Psoas muscle (tissue), 7 donors: ENCODE measurements at regions not wholly inside any gene's neighbourhood (a gene's known extent, or its start where the extent isn't known, plus 50 kb on each side); places are given as distances from the start of the nearest gene placed in this dataset.

ENCODE experiments used
- ATAC-seq, 4 donors: fragments of 200-7000 bp; cut with Tn5 transposase; one replicate each; pipeline ENCODE4 v1.9.1; 2020; ENCODE audit warnings: moderate library complexity in 3 of 4, mild to moderate bottlenecking in 2 of 4
- DNase-seq, 2 donors: peaks; one replicate each; pipeline ENCODE4 v3.0.0-alpha.2; 2020
- H3K27ac ChIP-seq: fragments of 200-600 bp; one replicate; pipeline ENCODE4 v1.8.0; 2022
- H3K27me3 ChIP-seq, 3 donors: fragments of 200-600 bp in 1 of 3; one replicate each; pipeline versions ENCODE4 v1.6.1 to v1.8.0; 2013 to 2022; ENCODE audit warnings: low read length in 2 of 3, mild to moderate bottlenecking in 2 of 3, moderate library complexity in 1 of 3; ENCODE audit not compliant: insufficient read depth in 3 of 3
- H3K36me3 ChIP-seq, 2 donors: fragments of 200-600 bp in 1 of 2; one replicate each; pipeline versions ENCODE4 v1.6.1 to v1.8.0; 2013 to 2022; ENCODE audit warnings: low read depth in 1 of 2, mild to moderate bottlenecking in 1 of 2, moderate library complexity in 1 of 2; ENCODE audit not compliant: insufficient read depth in 1 of 2
- H3K4me1 ChIP-seq: fragments of 200-600 bp; one replicate; pipeline ENCODE4 v1.8.0; 2022
- H3K4me3 ChIP-seq: fragments of 200-600 bp; one replicate; pipeline ENCODE4 v1.8.0; 2022; ENCODE audit warnings: mild to moderate bottlenecking
- H3K9me3 ChIP-seq: fragments of 200-600 bp; one replicate; pipeline ENCODE4 v1.8.0; 2022
- CTCF ChIP-seq: fragments of 200-600 bp; IDR thresholded peaks from one replicate; pipeline ENCODE4 v1.8.0; 2022; ENCODE audit warnings: antibody characterized with exemption
- WGBS, 3 donors: extraction: QIAGEN DNeasy Blood & Tissue Kit; methylation state at CpG; one replicate each; pipeline versions ENCODE4 v1.1.6 to v1.1.7; 2013; 5-methylcytosine and 5-hydroxymethylcytosine counted together
- intact Hi-C, 2 donors: fragments of 100-400 bp; cut with DNase I; formaldehyde crosslinking; loops; one replicate each; pipeline versions ENCODE4 v1.11.0 to v1.14.2; 2022
- donor health status: healthy with polysubstance abuse.
- donor health status: DM: no; HTN: no; CAD: no; lungs with moderate emphysema.
- donor health status: Bipolar disorder and iron deficiency.
- donor health status: healthy.
- donor health status: DM: yes; HTN: yes; CAD: no.
- donor health status: DM: no; HTN: no; CAD: no.
- donor health status: DM: yes; HTN: yes; CAD: no.

- no peak for ATAC-seq
- peaks cover 0 to 11% (median 0%) of the 10 kb centered on the region in 3 donors for H3K27me3 ChIP-seq
- H3K27ac ChIP-seq: no peak overlapping the region
- TF ChIP-seq CTCF: no peak
- H3K36me3 ChIP-seq: no peaks in the 10 kb centered on the region
- intact Hi-C loops: no loop called here
- 79 to 91% (median 82%) methylated on average over 2 of the region's 2 CpGs for WGBS, 3 donors
- H3K4me3 ChIP-seq: no peak overlapping the region
- H3K9me3 ChIP-seq: no peaks in the 10 kb centered on the region
- H3K4me1 ChIP-seq: no peaks in the 10 kb centered on the region
- DNase-seq: no peak
Measured at GRCh38 chrX:42128020-42128419, 204.7 kb upstream of the CASK start.

- no peak for DNase-seq
Measured at GRCh38 chrX:42127563-42127962, 204.2 kb upstream of the CASK start.

GRCh38 chrX:42123369-42123768, 200.0 kb upstream of the CASK start:
- Histone ChIP-seq H3K9me3 (no peaks in the 10 kb centered on the region), H3K4me3 (no peak overlapping the region), H3K4me1 (no peaks in the 10 kb centered on the region), H3K27me3 (peaks cover 0 to 6% (median 0%) of the 10 kb centered on the region in 3 donors), H3K36me3 (no peaks in the 10 kb centered on the region), H3K27ac (no peak overlapping the region)
- WGBS, 3 donors: 67 to 88% (median 77%) methylated on average over 4 of the region's 4 CpGs
- ATAC-seq: no peak
- TF ChIP-seq CTCF: no peak
- intact Hi-C loops: no loop called here
- DNase-seq: no peak

More at GRCh38 chrX:42127563-42127962, 204.2 kb upstream of the CASK start:
- no peak for TF ChIP-seq CTCF
- no peaks in the 10 kb centered on the region for H3K4me1 ChIP-seq
- H3K36me3 ChIP-seq: no peaks in the 10 kb centered on the region
- H3K4me3 ChIP-seq: no peak overlapping the region
- WGBS, 3 donors: 11 to 30% (median 21%) methylated on average over 1 of the region's 1 CpG
- H3K27ac ChIP-seq: no peak overlapping the region
- H3K27me3 ChIP-seq: peaks cover 0 to 9% (median 0%) of the 10 kb centered on the region in 3 donors
- H3K9me3 ChIP-seq: no peaks in the 10 kb centered on the region
- ATAC-seq: no peak
- intact Hi-C loops: no loop called here

- TF ChIP-seq CTCF: no peak
- Histone ChIP-seq H3K4me3 (no peak overlapping the region), H3K27ac (no peak overlapping the region), H3K27me3 (peaks cover 0 to 21% (median 0%) of the 10 kb centered on the region in 3 donors), H3K9me3 (no peaks in the 10 kb centered on the region), H3K36me3 (no peaks in the 10 kb centered on the region), H3K4me1 (no peaks in the 10 kb centered on the region)
- intact Hi-C loops: no loop called here
- WGBS, 3 donors: 77 to 100% (median 90%) methylated on average over 1 of the region's 1 CpG
- no peak for DNase-seq
- no peak for ATAC-seq
Measured at GRCh38 chrX:42119076-42119475, 195.7 kb upstream of the CASK start.

- H3K27me3 ChIP-seq: peaks cover 0 to 22% (median 0%) of the 10 kb centered on the region in 3 donors
- DNase-seq (no peak), ATAC-seq (no peak)
- 60 to 86% (median 84%) methylated on average over 2 of the region's 2 CpGs for WGBS, 3 donors
- no peak for TF ChIP-seq CTCF
- no peaks in the 10 kb centered on the region for H3K9me3 ChIP-seq
- H3K4me1 ChIP-seq: no peaks in the 10 kb centered on the region
- intact Hi-C loops: no loop called here
- no peak overlapping the region for H3K4me3 ChIP-seq
- H3K27ac ChIP-seq: no peak overlapping the region
- H3K36me3 ChIP-seq: no peaks in the 10 kb centered on the region
Measured at GRCh38 chrX:42117318-42117717, 194.0 kb upstream of the CASK start.
